HUES48 (cell line): ENCODE measurements at regions not wholly inside any gene's neighbourhood (a gene's known extent, or its start where the extent isn't known, plus 50 kb on each side); places are given as distances from the start of the nearest gene placed in this dataset.
A peak's percentile ranks its signal among the peaks of the same experiment; 100 is the strongest.

Experiments used
- H3K27ac ChIP-seq: one replicate; pipeline ENCODE4 v1.7.0; 2013; ENCODE audit warnings: low read depth, low read length, inconsistent platforms
- H3K27me3 ChIP-seq: 2 replicates; pipeline ENCODE4 v1.6.1; 2013; ENCODE audit warnings: mild to moderate bottlenecking, low read length; ENCODE audit not compliant: control insufficient read depth, insufficient read depth
- H3K36me3 ChIP-seq: 2 replicates; pipeline ENCODE4 v1.6.1; 2013; ENCODE audit warnings: low read length; ENCODE audit not compliant: control insufficient read depth, insufficient read depth
- H3K4me1 ChIP-seq: 2 replicates; pipeline ENCODE4 v1.6.1; 2013; ENCODE audit warnings: mild to moderate bottlenecking, low read length; ENCODE audit not compliant: control insufficient read depth, insufficient read depth
- H3K4me3 ChIP-seq: 2 replicates; pipeline ENCODE4 v1.5.1; 2013; ENCODE audit warnings: mild to moderate bottlenecking, low read depth, low read length
- H3K9ac ChIP-seq: 2 replicates; pipeline ENCODE4 v1.6.1; 2013; ENCODE audit warnings: mild to moderate bottlenecking, low read depth, low read length, moderate library complexity
- H3K9me3 ChIP-seq: 2 replicates; pipeline ENCODE4 v1.6.1; 2013; ENCODE audit warnings: low read length; ENCODE audit not compliant: control insufficient read depth, insufficient read depth

- Histone ChIP-seq H3K27me3 (no peaks in the 10 kb centered on the region), H3K9ac (no peak overlapping the region), H3K4me1 (peaks cover 19% of the 10 kb centered on the region; the same call in 1 of the 2 replicates), H3K36me3 (no peaks in the 10 kb centered on the region), H3K4me3 (no peak overlapping the region), H3K27ac (no peak overlapping the region), H3K9me3 (no peaks in the 10 kb centered on the region)
Measured at GRCh38 chr14:71574976-71575375, 357.3 kb upstream of the RGS6 start.

GRCh38 chr14:71576472-71576871 is 355.8 kb upstream of the RGS6 start:
- Histone ChIP-seq H3K9me3 (no peaks in the 10 kb centered on the region), H3K36me3 (no peaks in the 10 kb centered on the region), H3K4me3 (no peak overlapping the region), H3K27me3 (no peaks in the 10 kb centered on the region), H3K4me1 (peaks cover 21% of the 10 kb centered on the region; the same call in 1 of the 2 replicates), H3K27ac (no peak overlapping the region), H3K9ac (no peak overlapping the region)

DNA sequence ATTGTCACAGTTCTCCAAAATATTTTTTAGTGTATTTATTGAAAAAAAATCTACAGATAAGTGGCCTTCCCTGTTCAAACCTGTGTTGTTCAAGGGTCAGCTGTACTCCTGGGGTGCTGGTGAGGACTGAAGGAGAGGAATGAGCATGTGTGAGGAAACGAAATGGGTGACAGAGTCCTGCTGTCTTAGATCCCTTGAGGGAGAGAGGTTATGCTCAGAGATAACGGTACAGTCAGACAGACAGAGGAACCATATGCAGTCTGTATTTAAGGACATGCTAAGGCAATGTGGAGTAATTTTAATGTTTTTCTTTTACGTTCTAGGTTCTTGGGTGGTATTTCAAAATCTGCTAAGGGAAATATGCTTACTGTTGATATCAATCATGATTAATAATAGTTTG is 352.9 kb upstream of the RGS6 start:
- no peaks in the 10 kb centered on the region for H3K36me3 ChIP-seq
- H3K9me3 ChIP-seq, result no peaks in the 10 kb centered on the region
- no peaks in the 10 kb centered on the region for H3K27me3 ChIP-seq
- no peak overlapping the region for H3K27ac ChIP-seq
- H3K4me3 ChIP-seq, result no peak overlapping the region
- peaks cover 30% of the 10 kb centered on the region for H3K4me1 ChIP-seq
- H3K9ac ChIP-seq, result no peak overlapping the region

GRCh38 chr14:71582705-71583104 is 349.5 kb upstream of the RGS6 start:
- no peak overlapping the region for H3K9ac ChIP-seq
- H3K27me3 ChIP-seq, result no peaks in the 10 kb centered on the region

DNA sequence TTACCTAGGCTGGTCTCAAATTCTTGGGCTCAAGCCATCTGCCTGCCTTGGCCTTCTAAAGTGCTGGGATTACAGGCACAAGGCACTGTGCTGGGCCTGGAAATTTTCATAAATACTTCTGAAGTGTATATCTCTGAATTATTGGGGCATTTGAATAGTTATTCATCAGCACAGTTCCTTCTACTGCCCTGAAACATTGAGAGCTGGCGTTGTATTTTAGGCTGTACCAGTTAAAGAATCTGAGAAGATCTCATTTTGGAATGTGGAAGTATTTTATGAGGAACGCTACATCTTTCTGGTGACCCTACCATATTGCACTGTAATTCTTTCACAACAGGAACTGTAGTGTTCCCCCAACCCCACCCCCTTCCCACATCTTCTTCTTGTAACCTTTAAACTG is 349.0 kb upstream of the RGS6 start:
- no peak overlapping the region for H3K9ac ChIP-seq
- H3K27me3 ChIP-seq, result no peaks in the 10 kb centered on the region
- H3K4me3 ChIP-seq, result no peak overlapping the region
- H3K4me1 ChIP-seq, result peaks cover 34% of the 10 kb centered on the region
- H3K27ac ChIP-seq, result no peak overlapping the region
- H3K36me3 ChIP-seq, result 0 out of 2 replicates have a peak, but pooled peaks cover 2% of the 10 kb centered on the region
- H3K9me3 ChIP-seq, result no peaks in the 10 kb centered on the region

More at GRCh38 chr14:71582705-71583104, 349.5 kb upstream of the RGS6 start:
- Histone ChIP-seq H3K36me3 (no peaks in the 10 kb centered on the region), H3K4me1 (peaks cover 34% of the 10 kb centered on the region), H3K27ac (no peak overlapping the region), H3K4me3 (no peak overlapping the region), H3K9me3 (no peaks in the 10 kb centered on the region)

GRCh38 chr14:71583705-71584104 is 348.5 kb upstream of the RGS6 start:
- H3K36me3 ChIP-seq, result 0 out of 2 replicates have a peak, but pooled peaks cover 3% of the 10 kb centered on the region
- no peak overlapping the region for H3K4me3 ChIP-seq
- peaks cover 34% of the 10 kb centered on the region for H3K4me1 ChIP-seq
- no peaks in the 10 kb centered on the region for H3K9me3 ChIP-seq
- H3K27me3 ChIP-seq, result no peaks in the 10 kb centered on the region
- H3K27ac ChIP-seq, result no peak overlapping the region
- no peak overlapping the region for H3K9ac ChIP-seq

GRCh38 chr14:71585361-71585760 is 346.9 kb upstream of the RGS6 start:
- Histone ChIP-seq H3K4me1 (peaks cover 31% of the 10 kb centered on the region), H3K9ac (no peak overlapping the region)

GRCh38 chr14:71586131-71586897 is 345.9 kb upstream of the RGS6 start:
- Histone ChIP-seq H3K36me3 (0 out of 2 replicates have a peak, but pooled peaks cover 3% of the 10 kb centered on the region), H3K4me1 (peaks cover 31% of the 10 kb centered on the region), H3K27me3 (no peaks in the 10 kb centered on the region), H3K4me3 (peak overlapping the region; percentile 19; the same call in 1 of the 2 replicates), H3K27ac (no peak overlapping the region), H3K9me3 (no peaks in the 10 kb centered on the region), H3K9ac (no peak overlapping the region)

More at GRCh38 chr14:71585361-71585760, 346.9 kb upstream of the RGS6 start:
- H3K9me3 ChIP-seq, result no peaks in the 10 kb centered on the region
- no peak overlapping the region for H3K27ac ChIP-seq
- H3K4me3 ChIP-seq, result no peak overlapping the region
- no peaks in the 10 kb centered on the region for H3K27me3 ChIP-seq
- H3K36me3 ChIP-seq, result 0 out of 2 replicates have a peak, but pooled peaks cover 3% of the 10 kb centered on the region

GRCh38 chr14:71588028-71588427 is 344.2 kb upstream of the RGS6 start:
- H3K27ac ChIP-seq, result no peak overlapping the region
- no peak overlapping the region for H3K4me3 ChIP-seq
- H3K27me3 ChIP-seq, result no peaks in the 10 kb centered on the region
- 0 out of 2 replicates have a peak, but pooled peaks cover 3% of the 10 kb centered on the region for H3K36me3 ChIP-seq
- no peak overlapping the region for H3K9ac ChIP-seq
- H3K4me1 ChIP-seq, result peaks cover 24% of the 10 kb centered on the region
- no peaks in the 10 kb centered on the region for H3K9me3 ChIP-seq

- H3K9me3 ChIP-seq, result no peaks in the 10 kb centered on the region
- no peak overlapping the region for H3K4me3 ChIP-seq
- peaks cover 22% of the 10 kb centered on the region for H3K4me1 ChIP-seq
- H3K9ac ChIP-seq, result no peak overlapping the region
- H3K36me3 ChIP-seq, result 0 out of 2 replicates have a peak, but pooled peaks cover 3% of the 10 kb centered on the region
- no peaks in the 10 kb centered on the region for H3K27me3 ChIP-seq
- H3K27ac ChIP-seq, result no peak overlapping the region
Measured at GRCh38 chr14:71588576-71589215, 343.5 kb upstream of the RGS6 start.

GRCh38 chr14:71589609-71590008 is 342.6 kb upstream of the RGS6 start:
- Histone ChIP-seq H3K36me3 (0 out of 2 replicates have a peak, but pooled peaks cover 3% of the 10 kb centered on the region), H3K9me3 (no peaks in the 10 kb centered on the region), H3K9ac (no peak overlapping the region), H3K27ac (no peak overlapping the region), H3K4me3 (no peak overlapping the region), H3K27me3 (no peaks in the 10 kb centered on the region), H3K4me1 (peaks cover 16% of the 10 kb centered on the region)
